B cell (primary cell): ENCODE measurements at regions not wholly inside any gene's neighbourhood (a gene's known extent, or its start where the extent isn't known, plus 50 kb on each side); places are given as distances from the start of the nearest gene placed in this dataset.

ENCODE experiments used
- ATAC-seq: fragments of 200-7000 bp; cut with Tn5 transposase; one replicate; pipeline ENCODE4 v1.10.0; 2021; ENCODE audit warnings: low read depth, mild to moderate bottlenecking, moderate number of reproducible peaks, moderate library complexity
- CTCF ChIA-PET: fragments of 350-600 bp; sonication (Branson Sonifier 250); formaldehyde crosslinking; loops from one replicate; lab custom pipeline; 2021; ENCODE audit warnings: antibody characterized with exemption, inconsistent platforms; lab: Charles Lee
- POLR2A ChIA-PET: fragments of 350-600 bp; sonication (Branson Sonifier 250); formaldehyde crosslinking; loops from one replicate; lab custom pipeline; 2021; ENCODE audit warnings: antibody characterized with exemption; lab: Charles Lee
- DNase-seq: peaks from one replicate; pipeline ENCODE4 v3.0.0; 2013
- H2AFZ ChIP-seq: 2 replicates; pipeline ENCODE4 v1.6.1; 2012; ENCODE audit warnings: mild to moderate bottlenecking, low read depth, low read length; ENCODE audit not compliant: insufficient read depth, poor library complexity, severe bottlenecking
- H3K27ac ChIP-seq, 2 donors: 1 replicate in 1 of 2; 2 replicates in 1 of 2; pipeline ENCODE4 v1.5.1; 2012 to 2013; ENCODE audit warnings: low read length in 2 of 2, mild to moderate bottlenecking in 2 of 2, moderate library complexity in 1 of 2
- H3K27me3 ChIP-seq, 4 experiments: fragments of 200-600 bp in 1 of 4; sonication (generic) in 1 of 4; replicated peaks in 1 of 4; 1 replicate in 2 of 4; 2 replicates in 2 of 4; pipeline versions ENCODE4 v1.6.1 to v1.7.0; 2013 to 2016; ENCODE audit warnings: low read length in 3 of 4, mild to moderate bottlenecking in 2 of 4, mixed read lengths in 1 of 4, moderate library complexity in 1 of 4; ENCODE audit not compliant: insufficient read depth in 4 of 4, control insufficient read depth in 3 of 4; ENCODE audit errors: control extremely low read depth in 1 of 4
- H3K36me3 ChIP-seq, 2 experiments: replicated peaks in 1 of 2; 1 replicate in 1 of 2; 2 replicates in 1 of 2; pipeline versions ENCODE4 v1.6.1 to v1.7.1; 2013; ENCODE audit warnings: low read length in 1 of 2; ENCODE audit not compliant: insufficient read depth in 2 of 2, control insufficient read depth in 1 of 2; ENCODE audit errors: control extremely low read depth in 1 of 2, extremely low read depth in 1 of 2
- H3K4me1 ChIP-seq, 2 donors: fragments of 200-600 bp in 1 of 2; sonication (generic) in 1 of 2; 1 replicate in 1 of 2; 2 replicates in 1 of 2; pipeline versions ENCODE4 v1.5.1 to v1.6.1; 2013 to 2017; ENCODE audit warnings: low read length in 2 of 2; ENCODE audit not compliant: control insufficient read depth in 2 of 2, insufficient read depth in 2 of 2
- H3K4me2 ChIP-seq: replicated peaks from 2 replicates; pipeline ENCODE3; 2012; ENCODE audit warnings: mild to moderate bottlenecking, low read depth, low read length; ENCODE audit not compliant: poor library complexity, severe bottlenecking
- H3K4me3 ChIP-seq, 5 experiments: fragments of 200-600 bp in 1 of 5; sonication (generic) in 1 of 5; 1 replicate in 3 of 5; 2 replicates in 2 of 5; pipeline versions ENCODE4 v1.5.1 to v1.7.0; 2011 to 2016; ENCODE audit warnings: low read length in 4 of 5, mild to moderate bottlenecking in 4 of 5, low read depth in 2 of 5, control low read depth in 1 of 5, moderate library complexity in 1 of 5; ENCODE audit not compliant: insufficient read depth in 1 of 5; ENCODE audit errors: control extremely low read depth in 1 of 5, extremely low read depth in 1 of 5
- H3K79me2 ChIP-seq: fragments of 200-600 bp; sonication (generic); one replicate; pipeline ENCODE4 v1.6.0; 2016; ENCODE audit warnings: low read length; ENCODE audit not compliant: control insufficient read depth, insufficient read depth
- H3K9ac ChIP-seq: fragments of 200-600 bp; sonication (generic); 2 replicates; pipeline ENCODE4 v1.6.1; 2017; ENCODE audit warnings: mild to moderate bottlenecking, low read length, moderate library complexity
- H3K9me3 ChIP-seq, 3 donors: one replicate each; pipeline versions ENCODE4 v1.6.1 to v1.7.1; 2013; ENCODE audit warnings: low read length in 2 of 3; ENCODE audit not compliant: control insufficient read depth in 2 of 3, insufficient read depth in 1 of 3; ENCODE audit errors: control extremely low read depth in 1 of 3
- H4K20me1 ChIP-seq: 2 replicates; pipeline ENCODE4 v1.6.0; 2012; ENCODE audit warnings: mild to moderate bottlenecking, low read length; ENCODE audit not compliant: insufficient read depth, control insufficient read depth, poor library complexity, severe bottlenecking
- H3K27ac Mint-ChIP-seq: one replicate; pipeline ENCODE4 v1.8.0; 2021; ENCODE audit warnings: mixed read lengths
- H3K27me3 Mint-ChIP-seq: one replicate; pipeline ENCODE4 v1.8.0; 2021; ENCODE audit warnings: mixed read lengths
- H3K4me1 Mint-ChIP-seq: one replicate; pipeline ENCODE4 v1.8.0; 2021; ENCODE audit warnings: mixed read lengths
- H3K4me3 Mint-ChIP-seq: one replicate; pipeline ENCODE4 v1.8.0; 2021; ENCODE audit warnings: mixed read lengths
- H3K9me3 Mint-ChIP-seq: one replicate; pipeline ENCODE4 v1.8.0; 2022; ENCODE audit warnings: mixed read lengths; ENCODE audit not compliant: insufficient read depth
- EZH2 ChIP-seq: IDR thresholded peaks from 2 replicates; pipeline ENCODE4 v1.6.1; 2012; ENCODE audit warnings: borderline replicate concordance, low read depth, mild to moderate bottlenecking, moderate library complexity, low read length; ENCODE audit not compliant: insufficient read depth, poor library complexity, severe bottlenecking
- WGBS: methylation state at CpG from one replicate; pipeline ENCODE4 v1.1.5; 2013; ENCODE audit warnings: missing lambda C conversion rate; ENCODE audit not compliant: insufficient coverage; 5-methylcytosine and 5-hydroxymethylcytosine counted together
- intact Hi-C: fragments of 100-400 bp; cut with micrococcal nuclease; formaldehyde crosslinking; loops from one replicate; pipeline ENCODE4 v1.10.0; 2022
- TF ChIP-seq, protein P1 (sequence below): fragments of 200-600 bp; IDR thresholded peaks from one replicate; pipeline ENCODE4 v1.8.0; 2022; ENCODE audit warnings: antibody characterized with exemption, mild to moderate bottlenecking

DNA sequence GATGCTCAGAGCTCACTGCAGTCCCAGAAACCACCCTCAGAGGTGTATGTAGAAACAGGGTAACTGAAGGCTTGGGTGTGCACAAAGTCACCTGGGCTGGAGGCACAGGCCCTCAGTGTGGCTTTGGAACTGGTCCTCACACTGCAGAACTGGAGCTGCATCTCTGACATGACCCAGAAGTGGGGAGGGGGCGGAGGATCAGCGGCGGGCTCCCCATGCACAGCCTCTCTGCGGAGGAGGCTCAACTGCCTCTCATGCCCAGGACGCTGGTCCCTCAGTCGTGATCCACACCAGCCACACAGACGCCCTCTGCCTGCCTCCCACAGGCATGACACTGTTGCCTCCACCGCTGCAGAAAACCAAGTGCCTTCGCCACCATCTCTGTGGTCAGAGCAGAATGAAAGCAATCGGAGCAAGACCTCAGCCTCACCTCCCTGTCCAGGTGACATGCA lies 73.7 kb downstream of the TM2D3 start:
- H3K27me3 ChIP-seq, result peaks cover 0 to 12% (median 0%) of the 10 kb centered on the region in 4 experiments
- H3K4me1 ChIP-seq, result no peaks in the 10 kb centered on the region
- no peaks in the 10 kb centered on the region for H3K36me3 ChIP-seq
- no peak overlapping the region for H3K4me3 ChIP-seq
- H3K27me3 Mint-ChIP-seq, result peaks cover 52% of the 10 kb centered on the region
- no peaks in the 10 kb centered on the region for H4K20me1 ChIP-seq
- no peak for TF ChIP-seq EZH2
- TF ChIP-seq, protein P1, sequence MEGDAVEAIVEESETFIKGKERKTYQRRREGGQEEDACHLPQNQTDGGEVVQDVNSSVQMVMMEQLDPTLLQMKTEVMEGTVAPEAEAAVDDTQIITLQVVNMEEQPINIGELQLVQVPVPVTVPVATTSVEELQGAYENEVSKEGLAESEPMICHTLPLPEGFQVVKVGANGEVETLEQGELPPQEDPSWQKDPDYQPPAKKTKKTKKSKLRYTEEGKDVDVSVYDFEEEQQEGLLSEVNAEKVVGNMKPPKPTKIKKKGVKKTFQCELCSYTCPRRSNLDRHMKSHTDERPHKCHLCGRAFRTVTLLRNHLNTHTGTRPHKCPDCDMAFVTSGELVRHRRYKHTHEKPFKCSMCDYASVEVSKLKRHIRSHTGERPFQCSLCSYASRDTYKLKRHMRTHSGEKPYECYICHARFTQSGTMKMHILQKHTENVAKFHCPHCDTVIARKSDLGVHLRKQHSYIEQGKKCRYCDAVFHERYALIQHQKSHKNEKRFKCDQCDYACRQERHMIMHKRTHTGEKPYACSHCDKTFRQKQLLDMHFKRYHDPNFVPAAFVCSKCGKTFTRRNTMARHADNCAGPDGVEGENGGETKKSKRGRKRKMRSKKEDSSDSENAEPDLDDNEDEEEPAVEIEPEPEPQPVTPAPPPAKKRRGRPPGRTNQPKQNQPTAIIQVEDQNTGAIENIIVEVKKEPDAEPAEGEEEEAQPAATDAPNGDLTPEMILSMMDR, result no peak
- CTCF ChIA-PET, result no interaction called here
- DNase-seq, result no peak
- no peaks in the 10 kb centered on the region for H3K79me2 ChIP-seq
- H3K9me3 ChIP-seq, result peaks cover 2 to 9% (median 3%) of the 10 kb centered on the region in 3 donors
- ATAC-seq, result no peak
- 43% methylated on average over 10 of the region's 10 CpGs for WGBS
- H3K27ac ChIP-seq, result no peak overlapping the region
- H3K9ac ChIP-seq, result no peak overlapping the region
- peaks cover 5% of the 10 kb centered on the region for H3K9me3 Mint-ChIP-seq
- H3K4me3 Mint-ChIP-seq, result no peak overlapping the region
- POLR2A ChIA-PET, result no interaction called here
- intact Hi-C loops, result no loop called here
- H3K27ac Mint-ChIP-seq, result no peak overlapping the region
- no peak overlapping the region for H2AFZ ChIP-seq
- no peaks in the 10 kb centered on the region for H3K4me1 Mint-ChIP-seq
- H3K4me2 ChIP-seq, result no peak overlapping the region

GRCh38 chr15:101573951-101574350 lies 78.2 kb downstream of the TM2D3 start:
- H3K27ac Mint-ChIP-seq, result no peak overlapping the region
- Histone ChIP-seq H4K20me1 (no peaks in the 10 kb centered on the region), H3K4me1 (no peaks in the 10 kb centered on the region), H2AFZ (no peak overlapping the region), H3K9me3 (peaks cover 0 to 9% (median 0%) of the 10 kb centered on the region in 3 donors), H3K4me2 (no peak overlapping the region), H3K36me3 (no peaks in the 10 kb centered on the region), H3K27ac (no peak overlapping the region), H3K79me2 (no peaks in the 10 kb centered on the region), H3K9ac (no peak overlapping the region), H3K27me3 (peaks cover 0 to 1% (median 0%) of the 10 kb centered on the region in 4 experiments), H3K4me3 (no peak overlapping the region)
- no CpG with 5 or more reads among the region's 3 CpGs for WGBS
- no peak for ATAC-seq
- H3K4me3 Mint-ChIP-seq, result no peak overlapping the region
- POLR2A ChIA-PET, result no interaction called here
- TF ChIP-seq, protein P1, result no peak
- no peak for TF ChIP-seq EZH2
- H3K9me3 Mint-ChIP-seq, result peaks cover 3% of the 10 kb centered on the region
- CTCF ChIA-PET, result interaction anchor here (0.6 kb wide), 1 partner anchor 10 kb away, joined by 3 read pairs; no protein-coding TSS in a partner anchor
- no peaks in the 10 kb centered on the region for H3K4me1 Mint-ChIP-seq
- DNase-seq, result no peak
- intact Hi-C loops, result no loop called here
- peaks cover 22% of the 10 kb centered on the region for H3K27me3 Mint-ChIP-seq
